GM21619 (cell line): ENCODE measurements at regions not wholly inside any gene's neighbourhood (a gene's known extent, or its start where the extent isn't known, plus 50 kb on each side); places are given as distances from the start of the nearest gene placed in this dataset.

Source experiments
- ATAC-seq: cut with Tn5 transposase; IDR thresholded peaks from one replicate; pipeline ENCODE4 v1.9.1; 2021; ENCODE audit not compliant: unreplicated experiment

GRCh38 chr2:146869328-146869727 is 975.5 kb upstream of the ACVR2A start:
- ATAC-seq: no peak

GRCh38 chr2:146868051-146868450 is 976.8 kb upstream of the ACVR2A start:
- ATAC-seq: no peak

- no peak for ATAC-seq
These were observed 977.3 kb upstream of the ACVR2A start for GRCh38 chr2:146867477-146867986.

GRCh38 chr2:146853741-146854444 is 990.9 kb upstream of the ACVR2A start:
- no peak for ATAC-seq

GRCh38 chr2:146852661-146853060 is 992.2 kb upstream of the ACVR2A start:
- no peak for ATAC-seq

- ATAC-seq: no peak
These were observed 994.1 kb upstream of the ACVR2A start for GRCh38 chr2:146850746-146851145.

DNA sequence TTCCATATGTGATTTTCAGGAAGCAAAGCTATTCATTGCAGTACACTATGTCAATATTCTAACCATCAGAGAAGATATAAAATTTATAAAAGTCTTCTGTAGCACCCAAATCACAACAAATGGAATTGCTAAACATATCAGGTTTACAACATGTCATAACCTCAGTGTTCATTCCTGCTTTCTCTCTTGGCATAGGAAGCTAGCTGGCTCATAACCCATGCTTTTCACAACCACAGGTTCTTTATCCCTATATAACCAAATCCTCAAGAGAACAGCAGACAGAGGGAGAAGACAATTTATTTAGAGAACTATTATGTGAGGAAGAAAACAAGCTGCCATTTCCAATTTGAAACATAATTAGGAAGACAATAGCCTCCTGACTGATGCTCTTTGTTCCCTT is 997.0 kb upstream of the ACVR2A start:
- no peak for ATAC-seq

- no peak for ATAC-seq
These were observed 1000.4 kb upstream of the ACVR2A start for GRCh38 chr2:146844226-146844990.

DNA sequence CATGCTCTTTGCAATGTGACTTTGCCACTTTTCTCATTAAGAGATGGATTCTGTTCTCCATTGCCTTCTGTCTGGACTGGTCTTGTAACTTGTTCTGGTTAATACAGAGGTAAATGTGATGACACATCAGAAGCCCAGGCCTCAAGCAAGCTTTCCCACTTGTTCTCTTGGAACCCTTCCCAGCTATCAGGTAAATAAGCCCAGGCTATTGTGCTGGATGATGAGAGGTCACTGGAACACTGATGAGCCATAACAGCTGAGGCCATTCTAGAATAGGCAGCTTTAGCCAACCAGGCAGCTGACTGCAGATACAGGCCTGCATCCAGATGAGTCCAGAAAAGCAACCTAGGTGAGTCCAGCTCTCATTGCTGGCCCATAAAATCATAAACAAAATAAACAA is 1007.0 kb upstream of the ACVR2A start:
- ATAC-seq: no peak

DNA sequence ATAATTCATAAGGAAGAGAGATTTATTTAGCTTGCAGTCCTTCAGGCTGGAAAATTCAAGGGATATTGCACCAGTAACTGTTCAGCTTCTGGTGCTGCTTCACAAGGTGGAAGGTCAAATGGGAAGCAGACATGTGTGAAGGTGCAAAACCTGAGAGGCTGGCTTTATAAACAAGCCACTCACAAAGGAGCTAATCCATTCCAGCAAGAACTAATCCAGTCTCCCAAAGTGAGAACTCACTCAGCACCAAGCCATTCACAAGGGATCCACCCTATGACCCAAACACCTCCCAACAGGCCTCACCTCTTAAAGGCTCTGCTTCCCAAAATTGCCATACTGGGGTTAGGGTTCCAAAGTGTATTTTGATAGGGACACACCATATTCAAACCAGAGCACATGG is 1018.4 kb upstream of the ACVR2A start:
- no peak for ATAC-seq

- ATAC-seq: no peak
These were observed 1023.0 kb upstream of the ACVR2A start for GRCh38 chr2:146821836-146822316.

- ATAC-seq: no peak
These were observed 1024.2 kb upstream of the ACVR2A start for GRCh38 chr2:146820672-146821071.

DNA sequence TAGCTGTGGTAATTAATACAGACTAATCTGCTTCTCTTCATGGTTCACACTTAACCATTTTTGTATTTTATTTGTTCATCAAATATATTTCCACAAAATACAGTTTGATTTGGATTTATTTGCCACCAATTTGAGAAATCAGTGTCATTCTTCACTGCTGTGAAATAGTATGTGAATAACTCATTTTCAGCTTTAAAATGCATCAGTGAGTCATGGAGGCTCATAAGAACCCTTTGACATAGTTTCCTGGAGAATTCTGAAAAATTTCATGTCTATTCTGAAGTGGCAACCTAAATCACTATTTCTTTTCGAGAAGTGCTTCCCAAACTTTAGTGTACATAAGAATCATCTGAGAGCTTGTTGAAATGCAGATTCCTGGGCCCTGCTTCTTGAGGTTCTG is 1026.7 kb upstream of the ACVR2A start:
- no peak for ATAC-seq

- no peak for ATAC-seq
These were observed 1027.2 kb upstream of the ACVR2A start for GRCh38 chr2:146817613-146818012.

GRCh38 chr2:146814971-146815370 is 1029.9 kb upstream of the ACVR2A start:
- no peak for ATAC-seq

DNA sequence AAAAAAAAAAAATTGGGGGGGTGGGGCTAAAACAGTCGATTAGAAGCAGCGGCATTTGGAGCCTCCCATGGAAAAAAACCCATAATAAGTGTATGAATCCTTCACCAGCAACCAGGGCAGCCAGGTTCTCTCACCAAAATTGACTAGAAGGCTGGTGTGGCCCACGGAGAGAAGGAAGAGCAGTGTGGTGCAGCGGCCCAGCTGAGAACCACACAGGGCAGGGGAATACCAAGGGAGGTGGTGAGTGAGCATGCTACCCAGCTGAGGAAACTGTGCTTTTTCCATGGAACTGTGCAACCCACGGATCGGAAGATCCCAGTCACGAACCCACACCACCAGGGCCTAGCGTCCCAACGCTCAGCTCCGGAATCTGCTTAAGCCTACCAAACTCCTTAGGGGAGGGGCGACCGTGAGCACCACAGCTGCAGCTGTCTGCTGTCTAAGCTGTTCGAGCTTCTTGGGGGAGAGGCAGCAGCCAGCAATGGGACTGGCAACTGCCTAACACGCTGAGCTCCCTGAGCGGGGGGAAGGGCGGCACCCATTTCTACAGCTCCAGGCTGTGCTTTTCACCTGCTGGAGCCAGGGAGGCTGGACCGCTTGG is 1037.2 kb upstream of the ACVR2A start:
- no peak for ATAC-seq

GRCh38 chr2:146806364-146807005 is 1038.3 kb upstream of the ACVR2A start:
- ATAC-seq: no peak

- no peak for ATAC-seq
These were observed 1040.5 kb upstream of the ACVR2A start for GRCh38 chr2:146804288-146804687.

- ATAC-seq: no peak
These were observed 1042.9 kb upstream of the ACVR2A start for GRCh38 chr2:146801886-146802285.

- no peak for ATAC-seq
These were observed 1058.4 kb upstream of the ACVR2A start for GRCh38 chr2:146786396-146786795.

GRCh38 chr2:146785101-146785500 is 1059.7 kb upstream of the ACVR2A start:
- ATAC-seq: no peak
